ENCODE measurements at regions not wholly inside any gene's neighbourhood (a gene's known extent, or its start where the extent isn't known, plus 50 kb on each side); places are given as distances from the start of the nearest gene placed in this dataset.

DNA sequence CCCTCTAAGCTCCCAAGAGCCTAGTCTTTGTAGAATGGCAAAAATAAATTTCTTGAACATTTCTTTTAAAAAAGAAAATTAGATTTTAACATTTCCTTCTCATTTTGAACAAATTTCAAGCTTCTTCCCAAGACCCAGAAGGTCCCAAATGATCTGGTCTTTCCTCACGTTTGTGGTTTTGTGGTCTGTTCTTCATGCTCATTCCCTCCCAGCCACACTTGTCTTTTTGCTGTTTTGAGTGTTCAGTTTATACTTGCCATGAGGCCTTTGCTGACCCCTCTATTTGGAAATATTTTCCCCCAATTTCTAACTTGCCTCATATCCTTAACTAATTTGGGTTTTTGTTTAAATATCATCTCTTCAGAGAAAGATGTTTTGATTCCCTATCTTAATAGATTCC lies 133.4 kb upstream of the PAPPA start (continued):
- TF ChIP-seq, protein P1, sequence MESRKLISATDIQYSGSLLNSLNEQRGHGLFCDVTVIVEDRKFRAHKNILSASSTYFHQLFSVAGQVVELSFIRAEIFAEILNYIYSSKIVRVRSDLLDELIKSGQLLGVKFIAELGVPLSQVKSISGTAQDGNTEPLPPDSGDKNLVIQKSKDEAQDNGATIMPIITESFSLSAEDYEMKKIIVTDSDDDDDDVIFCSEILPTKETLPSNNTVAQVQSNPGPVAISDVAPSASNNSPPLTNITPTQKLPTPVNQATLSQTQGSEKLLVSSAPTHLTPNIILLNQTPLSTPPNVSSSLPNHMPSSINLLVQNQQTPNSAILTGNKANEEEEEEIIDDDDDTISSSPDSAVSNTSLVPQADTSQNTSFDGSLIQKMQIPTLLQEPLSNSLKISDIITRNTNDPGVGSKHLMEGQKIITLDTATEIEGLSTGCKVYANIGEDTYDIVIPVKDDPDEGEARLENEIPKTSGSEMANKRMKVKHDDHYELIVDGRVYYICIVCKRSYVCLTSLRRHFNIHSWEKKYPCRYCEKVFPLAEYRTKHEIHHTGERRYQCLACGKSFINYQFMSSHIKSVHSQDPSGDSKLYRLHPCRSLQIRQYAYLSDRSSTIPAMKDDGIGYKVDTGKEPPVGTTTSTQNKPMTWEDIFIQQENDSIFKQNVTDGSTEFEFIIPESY (IDR thresholded peaks at IDR 0.05): no peak
- no peak for TF ChIP-seq FOXA1 (IDR thresholded peaks at IDR 0.05)

DNA sequence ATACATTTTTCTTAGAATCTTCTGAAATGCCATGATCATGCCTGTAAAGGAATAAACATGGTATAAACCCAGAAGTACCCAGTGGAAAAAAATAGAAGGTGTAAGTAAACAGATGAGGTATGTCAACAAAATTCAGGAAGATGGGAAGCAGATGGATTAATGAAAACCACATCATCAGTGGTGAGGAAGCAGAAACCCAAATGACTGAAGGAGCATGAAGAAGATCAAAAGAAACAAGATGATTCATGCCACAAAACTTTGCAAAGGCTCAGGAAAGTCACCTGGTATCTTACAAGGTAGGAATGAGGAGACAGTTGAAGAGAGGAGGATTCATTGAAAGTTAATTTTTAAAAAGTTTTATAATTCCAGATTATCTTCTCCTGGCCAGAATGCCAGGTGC lies 132.8 kb upstream of the PAPPA start:
- Histone ChIP-seq H3K4me1 (ENCODE audit: control insufficient read depth in 4 of 4, insufficient read depth in 4 of 4, low read length in 3 of 4) (no peaks in the 10 kb centered on the region), H3K4me3 (ENCODE audit: low read depth in 1 of 3, low read length in 3 of 3) (no peak overlapping the region), H3K27ac (ENCODE audit: low read depth in 1 of 2, low read length in 2 of 2) (no peak overlapping the region), H3K27me3 (ENCODE audit: control insufficient read depth in 4 of 4, insufficient read depth in 4 of 4, low read length in 3 of 4) (peaks cover 0 to 5% (median 0%) of the 10 kb centered on the region in 4 donors), H3K36me3 (ENCODE audit: control insufficient read depth in 4 of 4, insufficient read depth in 3 of 4, low read depth in 1 of 4, low read length in 3 of 4) (no peaks in the 10 kb centered on the region), H3K9ac (ENCODE audit: low read depth in 1 of 2, low read length in 2 of 2) (no peak overlapping the region), H3K9me3 (ENCODE audit: control insufficient read depth in 4 of 4, low read length in 3 of 4) (no peaks in the 10 kb centered on the region)
- TF ChIP-seq HNF4A (conservative IDR thresholded peaks at IDR 0.05) (no peak), YY1 (IDR thresholded peaks at IDR 0.05) (no peak), RAD21 (IDR thresholded peaks at IDR 0.05) (no peak), NR2F2 (IDR thresholded peaks at IDR 0.05) (no peak), FOXA1 (IDR thresholded peaks at IDR 0.05) (no peak)
- TF ChIP-seq, protein P2, sequence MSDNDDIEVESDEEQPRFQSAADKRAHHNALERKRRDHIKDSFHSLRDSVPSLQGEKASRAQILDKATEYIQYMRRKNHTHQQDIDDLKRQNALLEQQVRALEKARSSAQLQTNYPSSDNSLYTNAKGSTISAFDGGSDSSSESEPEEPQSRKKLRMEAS (IDR thresholded peaks at IDR 0.05): no peak
- TF ChIP-seq, protein P3, sequence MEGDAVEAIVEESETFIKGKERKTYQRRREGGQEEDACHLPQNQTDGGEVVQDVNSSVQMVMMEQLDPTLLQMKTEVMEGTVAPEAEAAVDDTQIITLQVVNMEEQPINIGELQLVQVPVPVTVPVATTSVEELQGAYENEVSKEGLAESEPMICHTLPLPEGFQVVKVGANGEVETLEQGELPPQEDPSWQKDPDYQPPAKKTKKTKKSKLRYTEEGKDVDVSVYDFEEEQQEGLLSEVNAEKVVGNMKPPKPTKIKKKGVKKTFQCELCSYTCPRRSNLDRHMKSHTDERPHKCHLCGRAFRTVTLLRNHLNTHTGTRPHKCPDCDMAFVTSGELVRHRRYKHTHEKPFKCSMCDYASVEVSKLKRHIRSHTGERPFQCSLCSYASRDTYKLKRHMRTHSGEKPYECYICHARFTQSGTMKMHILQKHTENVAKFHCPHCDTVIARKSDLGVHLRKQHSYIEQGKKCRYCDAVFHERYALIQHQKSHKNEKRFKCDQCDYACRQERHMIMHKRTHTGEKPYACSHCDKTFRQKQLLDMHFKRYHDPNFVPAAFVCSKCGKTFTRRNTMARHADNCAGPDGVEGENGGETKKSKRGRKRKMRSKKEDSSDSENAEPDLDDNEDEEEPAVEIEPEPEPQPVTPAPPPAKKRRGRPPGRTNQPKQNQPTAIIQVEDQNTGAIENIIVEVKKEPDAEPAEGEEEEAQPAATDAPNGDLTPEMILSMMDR (IDR thresholded peaks at IDR 0.05; ENCODE audit: low read depth, low read length, missing input control): no peak
- DNase-seq (ENCODE audit: low spot score): no peak

GRCh38 chr9:116027096-116027495 lies 126.5 kb upstream of the PAPPA start:
- no peak for DNase-seq (ENCODE audit: low spot score)
- no peak overlapping the region for H3K27ac ChIP-seq (ENCODE audit: low read depth in 1 of 2, low read length in 2 of 2)
- no peaks in the 10 kb centered on the region for H3K36me3 ChIP-seq (ENCODE audit: control insufficient read depth in 4 of 4, insufficient read depth in 3 of 4, low read depth in 1 of 4, low read length in 3 of 4)
- 68% methylated on average over 1 of the region's 1 CpG for WGBS
- H3K4me3 ChIP-seq (ENCODE audit: low read depth in 1 of 3, low read length in 3 of 3): no peak overlapping the region
- no peaks in the 10 kb centered on the region for H3K4me1 ChIP-seq (ENCODE audit: control insufficient read depth in 4 of 4, insufficient read depth in 4 of 4, low read length in 3 of 4)
- H3K27me3 ChIP-seq (ENCODE audit: control insufficient read depth in 4 of 4, insufficient read depth in 4 of 4, low read length in 3 of 4): no peaks in the 10 kb centered on the region
- no peak for TF ChIP-seq HNF4A (conservative IDR thresholded peaks at IDR 0.05)
- no peak for TF ChIP-seq YY1 (IDR thresholded peaks at IDR 0.05)
- TF ChIP-seq, protein P2 (IDR thresholded peaks at IDR 0.05): no peak
- TF ChIP-seq FOXA2 (IDR thresholded peaks at IDR 0.05): no peak
- TF ChIP-seq HNF4G (IDR thresholded peaks at IDR 0.05): no peak
- no peak for TF ChIP-seq FOXA1 (IDR thresholded peaks at IDR 0.05)
- TF ChIP-seq GABPA (IDR thresholded peaks at IDR 0.05 in 1 of 2, conservative IDR thresholded peaks at IDR 0.05 in 1 of 2): no peak
- H3K9ac ChIP-seq (ENCODE audit: low read depth in 1 of 2, low read length in 2 of 2): no peak overlapping the region
- peaks cover 0 to 3% (median 1%) of the 10 kb centered on the region in 4 donors for H3K9me3 ChIP-seq (ENCODE audit: control insufficient read depth in 4 of 4, low read length in 3 of 4)

DNA sequence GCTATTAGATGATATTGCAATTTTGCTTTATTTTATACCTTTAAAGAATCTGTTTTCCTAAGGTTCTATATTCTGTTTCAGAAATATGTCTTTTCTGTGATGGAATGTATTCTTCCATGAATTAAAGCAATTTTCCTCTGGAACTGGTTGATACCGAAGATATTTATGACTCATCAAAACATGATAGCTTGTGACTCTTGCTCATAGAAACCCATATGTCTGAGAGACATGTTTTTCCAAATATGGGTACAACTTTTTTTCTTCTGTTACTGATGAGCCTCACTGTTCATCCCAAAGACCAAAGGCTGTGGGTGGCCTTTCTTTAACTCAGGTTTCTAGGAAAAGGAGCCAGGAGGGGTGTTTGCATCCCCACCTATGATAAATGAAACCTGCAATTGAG lies 126.1 kb upstream of the PAPPA start:
- DNase-seq (ENCODE audit: low spot score): no peak
- no peaks in the 10 kb centered on the region for H3K36me3 ChIP-seq (ENCODE audit: control insufficient read depth in 4 of 4, insufficient read depth in 3 of 4, low read depth in 1 of 4, low read length in 3 of 4)
- no peak overlapping the region for H3K27ac ChIP-seq (ENCODE audit: low read depth in 1 of 2, low read length in 2 of 2)
- 79% methylated on average over 1 of the region's 1 CpG for WGBS
- peaks cover 0 to 3% (median 1%) of the 10 kb centered on the region in 4 donors for H3K9me3 ChIP-seq (ENCODE audit: control insufficient read depth in 4 of 4, low read length in 3 of 4)
- H3K27me3 ChIP-seq (ENCODE audit: control insufficient read depth in 4 of 4, insufficient read depth in 4 of 4, low read length in 3 of 4): no peaks in the 10 kb centered on the region
- no peak overlapping the region for H3K9ac ChIP-seq (ENCODE audit: low read depth in 1 of 2, low read length in 2 of 2)
- H3K4me1 ChIP-seq (ENCODE audit: control insufficient read depth in 4 of 4, insufficient read depth in 4 of 4, low read length in 3 of 4): peaks cover 0 to 1% (median 0%) of the 10 kb centered on the region in 4 donors
- H3K4me3 ChIP-seq (ENCODE audit: low read depth in 1 of 3, low read length in 3 of 3): no peak overlapping the region
- no peak for TF ChIP-seq JUND (IDR thresholded peaks at IDR 0.05)
- TF ChIP-seq, protein P2 (IDR thresholded peaks at IDR 0.05): no peak
- no peak for TF ChIP-seq RXRA (IDR thresholded peaks at IDR 0.05)
- no peak for TF ChIP-seq SP1 (IDR thresholded peaks at IDR 0.05)
- TF ChIP-seq RAD21 (IDR thresholded peaks at IDR 0.05): no peak
- TF ChIP-seq YY1 (IDR thresholded peaks at IDR 0.05): no peak
- TF ChIP-seq, protein P1 (IDR thresholded peaks at IDR 0.05): no peak
- TF ChIP-seq, protein P3 (IDR thresholded peaks at IDR 0.05; ENCODE audit: low read depth, low read length, missing input control): no peak
- no peak for TF ChIP-seq HNF4G (IDR thresholded peaks at IDR 0.05)
- no peak for TF ChIP-seq TAF1 (conservative IDR thresholded peaks at IDR 0.05)
- no peak for TF ChIP-seq FOXA2 (IDR thresholded peaks at IDR 0.05)
- no peak for TF ChIP-seq HNF4A (conservative IDR thresholded peaks at IDR 0.05)
- no peak for TF ChIP-seq ATF3 (IDR thresholded peaks at IDR 0.05)

Measured in liver (tissue), 8 donors.